Loucy (cell line): ENCODE measurements at regions not wholly inside any gene's neighbourhood (a gene's known extent, or its start where the extent isn't known, plus 50 kb on each side); places are given as distances from the start of the nearest gene placed in this dataset.
"Not testable (repeated sequence)": the region's sequence is repeated elsewhere in the genome, so short reads cannot be mapped to it uniquely, and the experiment has no call there.

Experiments
- H2AFZ ChIP-seq: fragments of 200-600 bp; sonication (generic); 2 replicates; pipeline ENCODE4 v1.6.0; 2016; ENCODE audit warnings: antibody characterized with exemption, mild to moderate bottlenecking, low read length, moderate library complexity
- H3F3A ChIP-seq: fragments of 200-600 bp; 2 replicates; pipeline ENCODE4 v1.6.0; 2016; ENCODE audit warnings: antibody characterized with exemption, low read depth, mild to moderate bottlenecking
- H3K27me3 ChIP-seq: fragments of 200-600 bp; sonication (generic); 2 replicates; pipeline ENCODE4 v1.6.1; 2014; ENCODE audit warnings: low read length, mild to moderate bottlenecking; ENCODE audit not compliant: insufficient read depth, poor library complexity, severe bottlenecking
- H3K36me3 ChIP-seq: fragments of 200-600 bp; sonication (generic); 2 replicates; pipeline ENCODE4 v1.6.1; 2016; ENCODE audit warnings: low read length; ENCODE audit not compliant: insufficient read depth
- H3K4me1 ChIP-seq: fragments of 200-600 bp; sonication (generic); 2 replicates; pipeline ENCODE4 v1.5.1; 2014; ENCODE audit warnings: low read length, mild to moderate bottlenecking; ENCODE audit not compliant: insufficient read depth, poor library complexity, severe bottlenecking
- H3K4me2 ChIP-seq: fragments of 200-600 bp; sonication (generic); 2 replicates; pipeline ENCODE4 v1.6.0; 2014; ENCODE audit warnings: antibody characterized with exemption, low read length, low read depth, mild to moderate bottlenecking; ENCODE audit not compliant: poor library complexity, severe bottlenecking
- H3K4me3 ChIP-seq: fragments of 200-600 bp; sonication (generic); 2 replicates; pipeline ENCODE4 v1.5.1; 2014; ENCODE audit warnings: low read length, mild to moderate bottlenecking, mixed read lengths; ENCODE audit not compliant: poor library complexity, severe bottlenecking
- H3K79me2 ChIP-seq: fragments of 200-600 bp; sonication (generic); 2 replicates; pipeline ENCODE4 v1.6.1; 2014; ENCODE audit warnings: low read length; ENCODE audit not compliant: insufficient read depth
- H3K9ac ChIP-seq: fragments of 200-600 bp; sonication (generic); 2 replicates; pipeline ENCODE4 v1.6.0; 2014; ENCODE audit warnings: mild to moderate bottlenecking, low read depth, low read length, moderate library complexity; ENCODE audit not compliant: poor library complexity, severe bottlenecking
- H3K9me2 ChIP-seq: fragments of 200-600 bp; sonication (generic); replicated peaks from 2 replicates; pipeline ENCODE4 v1.6.1; 2016; ENCODE audit warnings: low read depth, low read length, mixed read lengths
- H3K9me3 ChIP-seq: fragments of 200-600 bp; sonication (generic); 2 replicates; pipeline ENCODE4 v1.6.1; 2014; ENCODE audit warnings: mild to moderate bottlenecking, antibody characterized with exemption, low read length, low read depth; ENCODE audit not compliant: insufficient read depth
- H4K20me1 ChIP-seq: fragments of 200-600 bp; sonication (generic); 2 replicates; pipeline ENCODE4 v1.6.0; 2014; ENCODE audit warnings: antibody characterized with exemption, low read length, mild to moderate bottlenecking; ENCODE audit not compliant: insufficient read depth, poor library complexity, severe bottlenecking
- CTCF ChIP-seq: fragments of 200-600 bp; sonication (generic); conservative IDR thresholded peaks from 2 replicates; pipeline ENCODE4 v1.5.1; 2014; ENCODE audit warnings: mild to moderate bottlenecking, antibody characterized with exemption, low read length
- EZH2phosphoT487 ChIP-seq: fragments of 200-600 bp; IDR thresholded peaks from 2 replicates; pipeline ENCODE4 v1.6.1; 2018; ENCODE audit warnings: antibody characterized with exemption, mild to moderate bottlenecking, moderate library complexity, borderline replicate concordance

DNA sequence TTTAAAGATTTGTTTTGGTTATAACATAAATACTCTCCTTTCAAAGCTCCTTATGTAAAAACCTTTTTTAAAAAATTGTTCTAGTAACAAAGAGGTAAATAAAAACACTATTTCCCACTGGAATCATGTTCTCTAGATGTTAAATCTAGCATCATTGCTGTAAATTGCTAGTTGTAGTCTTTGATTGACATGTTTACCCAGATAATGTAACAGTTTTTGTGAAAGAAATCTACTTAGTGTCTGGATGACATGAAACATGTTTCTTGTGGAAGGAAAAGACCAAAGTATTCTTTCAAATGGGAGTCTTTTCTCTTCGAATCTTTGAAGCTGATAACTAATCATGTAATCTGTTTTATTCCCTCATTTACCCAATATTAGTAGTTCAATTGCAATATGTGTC lies 1565.9 kb upstream of the WWC1 start:
- no peak overlapping the region for H3K9ac ChIP-seq
- H3K27me3 ChIP-seq, result no peaks in the 10 kb centered on the region
- no peaks in the 10 kb centered on the region for H3K79me2 ChIP-seq
- no peaks in the 10 kb centered on the region for H3K4me1 ChIP-seq
- no peaks in the 10 kb centered on the region for H4K20me1 ChIP-seq
- H3K36me3 ChIP-seq, result no peaks in the 10 kb centered on the region
- H3K4me3 ChIP-seq, result no peak overlapping the region
- H3F3A ChIP-seq, result no peaks in the 10 kb centered on the region
- H3K9me2 ChIP-seq, result no peaks in the 10 kb centered on the region
- H3K4me2 ChIP-seq, result no peak overlapping the region
- TF ChIP-seq EZH2phosphoT487 (no peak), CTCF (no peak)
- no peak overlapping the region for H2AFZ ChIP-seq
- no peaks in the 10 kb centered on the region for H3K9me3 ChIP-seq

- Histone ChIP-seq H3K79me2 (no peaks in the 10 kb centered on the region), H3K4me3 (no peak overlapping the region), H3K4me2 (no peak overlapping the region), H3K36me3 (no peaks in the 10 kb centered on the region), H3K9me3 (no peaks in the 10 kb centered on the region), H3K9ac (no peak overlapping the region), H3K4me1 (no peaks in the 10 kb centered on the region), H4K20me1 (no peaks in the 10 kb centered on the region), H3K27me3 (no peaks in the 10 kb centered on the region), H3K9me2 (no peaks in the 10 kb centered on the region), H2AFZ (no peak overlapping the region), H3F3A (no peaks in the 10 kb centered on the region)
- no peak for TF ChIP-seq EZH2phosphoT487
- no peak for TF ChIP-seq CTCF
These were observed 1565.0 kb upstream of the WWC1 start for GRCh38 chr5:166726406-166726805.

DNA sequence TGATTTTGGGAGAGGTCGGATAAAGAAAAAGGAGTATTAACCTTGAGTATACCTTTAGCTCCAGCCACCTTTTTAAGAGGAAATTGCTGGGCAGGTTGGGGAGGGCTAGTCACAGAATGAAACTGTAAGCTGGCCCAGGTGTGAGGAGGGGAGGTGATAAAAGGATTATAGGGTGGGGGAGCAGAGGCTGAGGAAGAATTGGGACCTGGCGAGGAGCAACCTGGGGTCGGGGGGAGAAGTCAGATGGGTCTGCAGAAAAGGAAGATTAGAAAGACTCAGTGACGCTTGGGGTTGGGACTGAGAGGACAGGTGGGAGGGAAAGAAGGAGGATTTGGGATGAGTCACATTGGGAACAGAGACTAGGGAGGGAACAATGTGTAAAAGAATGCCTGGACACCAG lies 1548.5 kb upstream of the WWC1 start:
- H3K9me3 ChIP-seq, H4K20me1 ChIP-seq, H3K4me3 ChIP-seq, H3K4me1 ChIP-seq, H3K36me3 ChIP-seq, H3K27me3 ChIP-seq, H3K79me2 ChIP-seq, H3F3A ChIP-seq, H3K4me2 ChIP-seq, H3K9ac ChIP-seq, H2AFZ ChIP-seq, H3K9me2 ChIP-seq: not testable (repeated sequence)

DNA sequence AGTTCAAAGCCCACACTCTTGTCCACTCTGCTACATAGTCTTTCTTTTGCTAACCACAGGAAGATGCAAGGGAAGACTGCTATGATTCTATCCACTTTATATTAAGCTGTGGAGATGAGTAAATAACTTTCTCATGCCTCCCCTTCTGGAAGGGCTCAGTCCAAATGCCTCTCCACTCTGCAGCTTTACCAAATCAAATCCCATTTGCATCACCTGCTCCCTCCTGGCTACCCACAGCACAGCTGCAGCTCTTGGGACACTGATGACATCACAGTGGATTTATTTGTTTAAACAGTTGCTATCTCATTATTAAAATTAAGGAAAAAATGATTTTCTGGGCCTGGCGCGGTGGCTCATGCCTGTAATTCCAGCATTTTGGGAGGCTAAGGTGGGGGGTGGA lies 1544.9 kb upstream of the WWC1 start:
- no peaks in the 10 kb centered on the region for H3K36me3 ChIP-seq
- no peaks in the 10 kb centered on the region for H3F3A ChIP-seq
- H3K4me2 ChIP-seq, result no peak overlapping the region
- H3K27me3 ChIP-seq, result no peaks in the 10 kb centered on the region
- H4K20me1 ChIP-seq, result no peaks in the 10 kb centered on the region
- H3K4me1 ChIP-seq, result no peaks in the 10 kb centered on the region
- no peak overlapping the region for H2AFZ ChIP-seq
- no peak overlapping the region for H3K4me3 ChIP-seq
- H3K9me3 ChIP-seq, result no peaks in the 10 kb centered on the region
- no peaks in the 10 kb centered on the region for H3K9me2 ChIP-seq
- no peak for TF ChIP-seq CTCF
- no peak for TF ChIP-seq EZH2phosphoT487
- H3K79me2 ChIP-seq, result no peaks in the 10 kb centered on the region
- no peak overlapping the region for H3K9ac ChIP-seq
